ENCODE measurements at regions not wholly inside any gene's neighbourhood (a gene's known extent, or its start where the extent isn't known, plus 50 kb on each side); places are given as distances from the start of the nearest gene placed in this dataset.

DNA sequence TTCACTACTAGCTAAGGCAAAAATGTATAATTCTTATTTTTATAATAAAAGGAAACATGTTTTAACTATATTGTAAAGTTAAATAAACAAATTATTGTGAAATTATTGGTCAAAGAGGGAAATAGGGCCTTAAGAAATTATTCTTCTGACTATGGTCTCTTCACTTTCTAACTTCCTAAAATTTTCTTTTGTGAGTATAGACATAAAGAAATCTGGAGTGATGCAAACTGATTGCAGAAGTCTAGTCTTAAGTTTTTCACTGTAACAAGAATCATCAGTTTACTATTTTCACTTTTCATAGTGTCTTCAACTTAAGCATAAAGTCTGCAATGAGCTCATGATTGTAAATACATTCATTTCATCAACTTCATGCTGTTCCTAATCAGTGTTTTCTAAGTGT is 525.4 kb downstream of the TFEC start:
- Histone ChIP-seq H3K79me2 (ENCODE audit: insufficient read depth, low read depth, low read length) (no peaks in the 10 kb centered on the region), H3K4me3 (ENCODE audit: low read depth, low read length, poor library complexity, severe bottlenecking) (no peak overlapping the region), H2AFZ (ENCODE audit: low read length) (no peak overlapping the region), H3K36me3 (ENCODE audit: insufficient read depth, low read length) (no peaks in the 10 kb centered on the region), H3K27ac (ENCODE audit: low read depth, low read length, poor library complexity, severe bottlenecking) (no peak overlapping the region), H3K9me2 (ENCODE audit: insufficient read depth, low read length) (no peaks in the 10 kb centered on the region), H4K20me1 (ENCODE audit: insufficient read depth, low read length) (no peaks in the 10 kb centered on the region), H3K9me3 (ENCODE audit: low read length) (no peaks in the 10 kb centered on the region), H3K4me1 (ENCODE audit: insufficient read depth, low read length, poor library complexity, severe bottlenecking) (no peaks in the 10 kb centered on the region), H3K4me2 (ENCODE audit: low read length) (no peak overlapping the region)
- ChIA-PET POLR2A (interaction anchor here (0.5 kb wide), 1 partner anchor 154 kb away, joined by 3 read pairs; no protein-coding TSS in a partner anchor), CTCF (ENCODE audit: unreplicated experiment) (no interaction called here)
- no TSS peak for BruUV-seq (replicated peaks)
- TF ChIP-seq CTCF (conservative IDR thresholded peaks at IDR 0.05; ENCODE audit: low read length): no peak
- TF ChIP-seq EZH2phosphoT487 (IDR thresholded peaks at IDR 0.05; ENCODE audit: borderline replicate concordance, low read depth, low read length): no peak
- intact Hi-C loops (cut with micrococcal nuclease; ENCODE audit: unreplicated experiment): no loop called here
- DNase-seq (ENCODE audit: low spot score): no peak

- Histone ChIP-seq H3K79me2 (ENCODE audit: insufficient read depth, low read depth, low read length) (no peaks in the 10 kb centered on the region), H3K27ac (ENCODE audit: low read depth, low read length, poor library complexity, severe bottlenecking) (no peak overlapping the region), H3K9me3 (ENCODE audit: low read length) (no peaks in the 10 kb centered on the region), H3K36me3 (ENCODE audit: insufficient read depth, low read length) (no peaks in the 10 kb centered on the region), H3K4me3 (ENCODE audit: low read depth, low read length, poor library complexity, severe bottlenecking) (no peak overlapping the region), H3K4me2 (ENCODE audit: low read length) (no peak overlapping the region), H2AFZ (ENCODE audit: low read length) (no peak overlapping the region), H3K4me1 (ENCODE audit: insufficient read depth, low read length, poor library complexity, severe bottlenecking) (no peaks in the 10 kb centered on the region), H3K9me2 (ENCODE audit: insufficient read depth, low read length) (no peaks in the 10 kb centered on the region), H4K20me1 (ENCODE audit: insufficient read depth, low read length) (no peaks in the 10 kb centered on the region)
- no TSS peak for BruUV-seq (replicated peaks)
- intact Hi-C loops (cut with micrococcal nuclease; ENCODE audit: unreplicated experiment): no loop called here
- no peak for TF ChIP-seq CTCF (conservative IDR thresholded peaks at IDR 0.05; ENCODE audit: low read length)
- TF ChIP-seq EZH2phosphoT487 (IDR thresholded peaks at IDR 0.05; ENCODE audit: borderline replicate concordance, low read depth, low read length): no peak
- ChIA-PET CTCF (ENCODE audit: unreplicated experiment) (no interaction called here), POLR2A (interaction anchor here (0.7 kb wide), 1 partner anchor 278 kb away, joined by 4 read pairs; no protein-coding TSS in a partner anchor)
- no peak for DNase-seq (ENCODE audit: low spot score)
Observed at GRCh38 chr7:115499956-115500355, 530.6 kb downstream of the TFEC start.

GRCh38 chr7:115496006-115496405 is 534.6 kb downstream of the TFEC start:
- Histone ChIP-seq H3K27ac (ENCODE audit: low read depth, low read length, poor library complexity, severe bottlenecking) (no peak overlapping the region), H3K79me2 (ENCODE audit: insufficient read depth, low read depth, low read length) (no peaks in the 10 kb centered on the region), H4K20me1 (ENCODE audit: insufficient read depth, low read length) (no peaks in the 10 kb centered on the region), H3K9me3 (ENCODE audit: low read length) (no peaks in the 10 kb centered on the region), H3K4me2 (ENCODE audit: low read length) (no peak overlapping the region), H3K4me1 (ENCODE audit: insufficient read depth, low read length, poor library complexity, severe bottlenecking) (no peaks in the 10 kb centered on the region), H3K36me3 (ENCODE audit: insufficient read depth, low read length) (no peaks in the 10 kb centered on the region), H2AFZ (ENCODE audit: low read length) (no peak overlapping the region), H3K9me2 (ENCODE audit: insufficient read depth, low read length) (no peaks in the 10 kb centered on the region), H3K4me3 (ENCODE audit: low read depth, low read length, poor library complexity, severe bottlenecking) (no peak overlapping the region)
- BruUV-seq (replicated peaks): no TSS peak
- DNase-seq (ENCODE audit: low spot score): no peak
- ChIA-PET POLR2A (interaction anchor here (0.7 kb wide), 1 partner anchor 65 kb away, joined by 4 read pairs; no protein-coding TSS in a partner anchor), CTCF (ENCODE audit: unreplicated experiment) (no interaction called here)
- TF ChIP-seq EZH2phosphoT487 (IDR thresholded peaks at IDR 0.05; ENCODE audit: borderline replicate concordance, low read depth, low read length) (no peak), CTCF (conservative IDR thresholded peaks at IDR 0.05; ENCODE audit: low read length) (no peak)
- intact Hi-C loops (cut with micrococcal nuclease; ENCODE audit: unreplicated experiment): no loop called here
